Neural cell (in vitro differentiated cells): ENCODE measurements at regions not wholly inside any gene's neighbourhood (a gene's known extent, or its start where the extent isn't known, plus 50 kb on each side); places are given as distances from the start of the nearest gene placed in this dataset.

Source experiments
- EP300 ChIP-seq: fragments of 450-650 bp; conservative IDR thresholded peaks from 2 replicates; pipeline ENCODE4 v1.6.1; 2014; ENCODE audit warnings: antibody characterized with exemption, mild to moderate bottlenecking, moderate library complexity; ENCODE audit not compliant: poor library complexity, severe bottlenecking
- EZH2 ChIP-seq: fragments of 200-600, 300-800 bp; shearing (Covaris generic), sonication (generic); IDR thresholded peaks from 2 replicates; pipeline ENCODE4 v1.6.1; 2014; ENCODE audit warnings: antibody characterized with exemption, low read length, borderline replicate concordance, mild to moderate bottlenecking; ENCODE audit not compliant: insufficient read depth, poor library complexity, severe bottlenecking
- POLR2AphosphoS5 ChIP-seq: IDR thresholded peaks from 2 replicates; pipeline ENCODE4 v1.6.1; 2012
- RAD21 ChIP-seq: fragments of 450-650 bp; conservative IDR thresholded peaks from 2 replicates; pipeline ENCODE4 v1.6.1; 2014; ENCODE audit warnings: antibody characterized with exemption, mild to moderate bottlenecking, moderate library complexity
- SMC3 ChIP-seq: fragments of 450-650 bp; conservative IDR thresholded peaks from 2 replicates; pipeline ENCODE4 v1.6.1; 2014; ENCODE audit warnings: antibody characterized with exemption, mild to moderate bottlenecking, moderate library complexity; ENCODE audit not compliant: poor library complexity
- TF ChIP-seq, protein P1 (sequence below): fragments of 450-650 bp; IDR thresholded peaks from 2 replicates; pipeline ENCODE4 v1.5.1; 2014; ENCODE audit warnings: antibody characterized with exemption, mild to moderate bottlenecking, moderate library complexity; ENCODE audit not compliant: poor library complexity, severe bottlenecking

DNA sequence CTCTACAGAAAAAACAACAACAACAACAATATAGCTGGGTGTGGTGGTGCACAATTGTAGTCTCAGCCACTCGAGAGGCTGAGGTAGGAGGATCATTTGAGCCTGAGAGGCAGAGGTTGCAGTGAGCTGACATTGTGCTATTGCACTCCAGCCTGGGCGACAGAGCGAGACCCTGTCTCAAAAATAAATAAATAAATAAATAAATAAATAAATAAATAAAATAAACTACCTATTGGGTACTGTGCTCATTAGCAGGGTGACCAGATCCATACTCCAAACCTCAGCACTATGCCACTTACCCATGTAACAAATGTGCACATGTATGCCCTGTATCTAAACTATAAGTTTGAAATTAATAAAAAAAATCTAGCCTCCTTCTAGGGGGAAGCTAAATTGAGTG lies 369.4 kb upstream of the AJAP1 start:
- TF ChIP-seq, protein P1, sequence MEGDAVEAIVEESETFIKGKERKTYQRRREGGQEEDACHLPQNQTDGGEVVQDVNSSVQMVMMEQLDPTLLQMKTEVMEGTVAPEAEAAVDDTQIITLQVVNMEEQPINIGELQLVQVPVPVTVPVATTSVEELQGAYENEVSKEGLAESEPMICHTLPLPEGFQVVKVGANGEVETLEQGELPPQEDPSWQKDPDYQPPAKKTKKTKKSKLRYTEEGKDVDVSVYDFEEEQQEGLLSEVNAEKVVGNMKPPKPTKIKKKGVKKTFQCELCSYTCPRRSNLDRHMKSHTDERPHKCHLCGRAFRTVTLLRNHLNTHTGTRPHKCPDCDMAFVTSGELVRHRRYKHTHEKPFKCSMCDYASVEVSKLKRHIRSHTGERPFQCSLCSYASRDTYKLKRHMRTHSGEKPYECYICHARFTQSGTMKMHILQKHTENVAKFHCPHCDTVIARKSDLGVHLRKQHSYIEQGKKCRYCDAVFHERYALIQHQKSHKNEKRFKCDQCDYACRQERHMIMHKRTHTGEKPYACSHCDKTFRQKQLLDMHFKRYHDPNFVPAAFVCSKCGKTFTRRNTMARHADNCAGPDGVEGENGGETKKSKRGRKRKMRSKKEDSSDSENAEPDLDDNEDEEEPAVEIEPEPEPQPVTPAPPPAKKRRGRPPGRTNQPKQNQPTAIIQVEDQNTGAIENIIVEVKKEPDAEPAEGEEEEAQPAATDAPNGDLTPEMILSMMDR, result no peak
- TF ChIP-seq RAD21, result no peak
- TF ChIP-seq SMC3, result no peak
- no peak for TF ChIP-seq EP300
- TF ChIP-seq POLR2AphosphoS5, result no peak
- no peak for TF ChIP-seq EZH2
